GM12891 (cell line): ENCODE measurements at regions not wholly inside any gene's neighbourhood (a gene's known extent, or its start where the extent isn't known, plus 50 kb on each side); places are given as distances from the start of the nearest gene placed in this dataset.

Source experiments
- PAX5 ChIP-seq: IDR thresholded peaks from 2 replicates; pipeline ENCODE4 v1.6.1; 2011; ENCODE audit warnings: low read length, moderate library complexity, mild to moderate bottlenecking; ENCODE audit not compliant: insufficient read depth, severe bottlenecking
- POLR2A ChIP-seq: IDR thresholded peaks from 2 replicates; pipeline ENCODE4 v1.6.1; 2011; ENCODE audit warnings: low read depth, low read length, control low read depth
- POLR2AphosphoS5 ChIP-seq: IDR thresholded peaks from 2 replicates; pipeline ENCODE4 v1.6.1; 2011; ENCODE audit warnings: low read depth, low read length, control low read depth
- SPI1 ChIP-seq: IDR thresholded peaks from 2 replicates; pipeline ENCODE4 v1.6.1; 2011; ENCODE audit warnings: low read depth, low read length, control low read depth
- TAF1 ChIP-seq: IDR thresholded peaks from 2 replicates; pipeline ENCODE4 v1.6.1; 2011; ENCODE audit warnings: low read depth, low read length, control low read depth

DNA sequence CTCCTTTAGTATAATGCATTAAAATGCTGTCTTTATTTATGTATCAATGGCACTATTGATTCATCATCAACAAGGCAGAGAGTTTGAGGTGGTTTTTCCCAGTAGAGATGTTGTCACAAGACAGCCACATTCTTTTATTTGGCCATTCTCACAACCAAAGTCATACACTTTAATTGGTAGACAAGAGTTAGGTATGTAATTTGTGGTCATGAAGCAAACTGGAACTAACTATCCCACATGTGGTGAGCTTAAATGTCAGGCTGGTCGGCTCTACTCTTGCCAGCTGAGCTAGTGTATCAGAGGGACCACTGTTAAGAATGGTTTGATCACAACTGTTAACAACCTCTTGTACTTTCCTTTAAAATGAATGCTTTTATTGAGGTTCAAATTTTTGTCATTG lies 714.6 kb downstream of the CD109 start:
- TF ChIP-seq POLR2AphosphoS5 (no peak), POLR2A (no peak), TAF1 (no peak), PAX5 (no peak), SPI1 (no peak)
